ENCODE measurements at regions not wholly inside any gene's neighbourhood (a gene's known extent, or its start where the extent isn't known, plus 50 kb on each side); places are given as distances from the start of the nearest gene placed in this dataset.

- no peak for DNase-seq (ENCODE audit: low read depth)
These were observed 863.7 kb downstream of the GALR1 start for GRCh38 chr18:78113136-78113939.

DNA sequence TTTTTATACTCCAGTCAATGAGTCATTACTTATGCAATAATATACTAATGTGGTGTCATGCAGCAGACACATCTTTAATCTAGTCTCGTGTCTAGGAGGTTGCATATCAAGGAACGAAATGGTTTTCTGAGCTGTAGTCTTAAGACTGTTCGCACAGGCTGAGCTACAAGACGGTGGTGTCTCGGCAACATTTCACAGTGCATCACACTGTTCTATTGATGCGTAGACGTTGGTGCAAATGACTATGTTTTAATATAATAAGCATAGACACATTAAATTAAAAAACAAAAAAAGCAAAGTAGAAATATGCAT lies 864.2 kb downstream of the GALR1 start:
- no peak for DNase-seq (ENCODE audit: low read depth)

DNA sequence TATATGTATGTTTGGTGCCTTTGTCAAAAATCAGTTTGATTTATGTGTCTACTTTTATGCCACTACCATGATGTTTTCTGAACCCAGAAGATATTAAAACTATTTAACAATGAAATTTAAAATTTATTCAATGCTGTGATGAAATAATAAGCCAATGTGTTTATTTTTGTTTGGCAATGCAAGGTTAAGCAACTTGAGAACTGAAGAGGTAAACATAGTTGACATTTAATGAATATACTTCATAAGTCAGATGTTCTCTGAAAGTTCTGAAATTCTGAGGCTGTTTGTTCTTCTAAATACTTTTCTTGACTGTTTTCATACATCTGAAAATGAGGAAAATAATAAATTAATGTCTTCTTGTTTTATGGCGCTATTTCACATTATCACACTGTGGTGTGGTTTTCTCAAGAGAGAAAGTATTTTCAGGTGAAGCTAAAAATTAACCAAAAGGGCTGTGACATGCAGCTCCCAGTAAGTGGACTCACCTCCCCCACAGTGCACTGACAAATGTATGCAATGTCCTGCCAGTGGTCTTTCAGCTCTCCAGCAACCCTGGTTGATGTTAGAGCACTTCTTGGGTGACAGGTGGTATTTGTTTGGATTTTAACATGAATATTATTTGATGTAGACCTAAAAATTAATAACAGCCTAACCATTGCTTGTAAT lies 863.6 kb upstream of the SALL3 start:
- DNase-seq (ENCODE audit: low read depth), result no peak

DNA sequence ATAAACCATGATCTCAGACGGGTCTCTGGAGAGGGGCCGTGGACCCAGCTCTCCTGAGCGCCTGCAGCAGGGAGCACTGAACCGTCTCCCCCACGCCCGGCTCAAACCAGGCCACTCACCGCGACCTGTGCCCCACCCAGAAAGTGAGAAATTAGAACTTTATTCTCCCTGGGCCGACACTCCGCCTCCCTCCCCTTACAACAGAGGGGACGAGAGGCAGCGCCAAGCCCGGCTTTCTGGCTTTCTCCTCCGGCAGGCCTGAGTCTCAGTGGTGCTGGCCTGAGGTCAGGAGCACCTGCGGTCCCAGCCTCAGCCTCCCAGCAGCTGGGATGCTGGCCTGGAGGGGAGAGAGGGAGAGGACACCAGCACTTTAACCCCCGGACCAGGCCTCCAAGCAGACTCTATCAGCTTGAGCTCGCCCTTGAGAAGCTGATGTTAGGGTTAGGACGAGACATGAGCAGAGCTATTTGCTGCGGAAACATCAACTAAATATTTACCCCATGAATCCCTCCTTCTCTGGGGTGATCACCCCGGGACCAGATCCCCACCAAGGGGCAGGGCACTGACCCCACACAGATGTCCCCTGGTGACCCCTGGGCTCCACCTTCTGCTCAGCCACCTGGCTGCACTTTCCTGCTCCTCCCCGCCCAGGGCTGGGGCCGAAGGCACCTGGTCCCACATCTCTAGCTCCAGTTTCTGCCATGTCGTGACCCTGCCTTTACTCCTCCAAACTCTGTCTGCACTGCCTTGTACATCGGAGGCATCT lies 856.3 kb upstream of the SALL3 start:
- DNase-seq (ENCODE audit: low read depth), result no peak

DNA sequence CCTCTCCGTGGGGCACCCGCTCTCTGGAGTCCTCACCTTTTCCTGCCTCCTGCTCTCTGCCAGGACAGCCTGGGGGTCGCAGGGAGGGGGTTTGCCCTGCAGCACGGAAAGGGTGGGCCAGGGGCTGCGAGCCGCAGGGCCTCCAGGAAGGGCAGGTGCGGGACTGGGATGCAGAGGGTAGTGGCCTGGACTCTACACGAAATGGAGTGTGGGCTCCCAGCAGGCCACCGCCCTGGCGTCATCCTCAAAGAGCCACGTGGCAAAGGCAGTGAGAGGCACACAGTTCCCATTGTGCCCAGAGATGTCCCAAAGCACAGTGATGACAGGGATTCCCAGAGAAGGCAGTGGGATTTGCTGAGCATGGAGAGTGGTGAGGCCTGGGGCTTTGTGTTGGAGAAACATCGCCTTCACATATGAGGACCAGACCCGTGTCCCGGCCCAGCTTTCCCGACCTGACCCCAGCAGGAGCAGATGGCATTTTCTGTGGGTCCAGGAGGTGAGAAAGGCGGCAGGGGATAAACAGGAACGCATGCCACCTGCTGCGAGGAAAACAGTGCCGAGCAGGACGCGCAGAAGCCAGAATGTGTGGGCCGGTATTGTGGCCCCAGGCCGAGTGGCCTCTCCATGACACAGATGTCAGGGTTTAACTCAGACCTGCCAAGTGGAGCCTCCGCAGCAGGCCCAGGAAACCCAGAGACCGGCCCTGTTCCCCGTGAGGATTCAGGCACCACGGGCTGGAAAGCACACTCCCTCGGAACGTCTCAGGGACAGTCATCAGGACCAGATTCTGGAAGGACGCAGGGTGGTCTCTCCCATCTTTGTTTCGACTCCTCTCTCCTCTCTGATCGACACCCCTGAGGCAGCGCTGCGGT lies 855.5 kb upstream of the SALL3 start:
- no peak for DNase-seq (ENCODE audit: low read depth)

DNA sequence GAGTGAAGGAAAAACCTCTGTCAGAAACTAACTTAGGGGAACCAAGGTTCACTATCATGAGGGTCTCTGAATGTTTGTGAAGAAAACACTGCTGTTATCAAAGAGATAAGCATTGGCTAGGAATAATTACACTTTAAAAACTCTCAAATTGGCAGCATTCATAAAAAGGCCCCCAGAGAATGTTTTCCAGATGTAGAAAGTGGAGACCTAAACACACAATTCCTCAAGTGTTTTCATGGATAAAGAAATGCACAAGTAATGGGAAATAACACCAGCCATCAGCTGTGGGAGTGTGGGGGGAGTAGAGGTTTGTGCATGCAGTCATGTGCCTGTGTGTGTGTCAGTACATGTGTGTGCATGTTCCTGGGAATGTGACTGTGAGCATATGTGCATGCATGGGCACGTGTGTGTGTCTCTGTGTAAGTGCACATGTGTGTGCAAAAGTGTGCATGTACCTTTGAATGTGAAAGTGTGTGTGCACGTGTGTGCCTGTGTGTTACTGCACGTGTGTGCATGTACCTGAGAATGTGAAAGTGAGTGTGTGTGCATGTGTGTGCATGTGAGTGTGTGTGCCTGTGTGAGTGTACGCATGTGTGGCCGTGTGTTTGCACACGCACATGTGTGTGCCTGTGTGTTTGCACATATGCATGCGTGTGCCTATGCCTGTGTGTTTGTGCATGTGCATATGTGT lies 854.3 kb upstream of the SALL3 start:
- no peak for DNase-seq (ENCODE audit: low read depth)

DNA sequence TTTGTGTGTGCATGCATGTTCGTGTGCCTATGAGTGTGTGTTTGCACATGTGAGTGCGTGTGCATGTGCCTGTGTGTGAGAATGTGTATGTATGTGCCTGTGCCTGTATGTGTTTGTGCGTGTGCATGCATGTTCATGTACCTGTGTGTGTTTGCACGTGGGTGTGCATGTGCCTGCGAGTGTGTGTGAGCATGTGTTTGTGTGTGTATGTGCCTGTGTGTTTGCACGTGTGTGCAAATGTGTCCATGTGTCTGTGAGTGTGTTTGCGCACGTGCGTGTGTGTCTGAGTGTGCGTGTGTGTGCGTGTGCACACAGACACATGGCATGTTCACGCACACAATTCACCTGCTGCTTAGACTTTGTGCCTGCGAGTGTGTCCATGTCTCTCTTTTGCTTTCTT lies 853.5 kb upstream of the SALL3 start:
- no peak for DNase-seq (ENCODE audit: low read depth)

DNA sequence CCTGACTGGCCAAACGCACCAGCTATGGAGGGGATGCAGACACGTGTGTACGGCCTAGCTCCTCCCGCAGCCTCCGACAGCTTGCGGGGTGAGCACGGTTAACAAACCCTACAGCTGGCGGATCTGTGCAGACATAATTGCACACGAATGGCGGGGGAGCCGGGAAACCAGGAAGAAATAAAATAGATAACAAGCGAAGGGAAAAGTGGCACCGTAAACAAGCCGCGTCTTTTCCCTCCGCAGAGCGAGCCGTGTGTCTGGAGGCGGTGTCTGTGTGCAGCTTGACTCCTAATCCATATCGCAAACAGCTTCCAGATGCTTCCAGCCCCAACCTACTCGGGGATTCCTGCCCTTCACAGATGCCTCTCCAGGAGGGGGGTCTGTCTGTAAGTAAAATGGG lies 853.1 kb upstream of the SALL3 start:
- DNase-seq (ENCODE audit: low read depth), result no peak

DNA sequence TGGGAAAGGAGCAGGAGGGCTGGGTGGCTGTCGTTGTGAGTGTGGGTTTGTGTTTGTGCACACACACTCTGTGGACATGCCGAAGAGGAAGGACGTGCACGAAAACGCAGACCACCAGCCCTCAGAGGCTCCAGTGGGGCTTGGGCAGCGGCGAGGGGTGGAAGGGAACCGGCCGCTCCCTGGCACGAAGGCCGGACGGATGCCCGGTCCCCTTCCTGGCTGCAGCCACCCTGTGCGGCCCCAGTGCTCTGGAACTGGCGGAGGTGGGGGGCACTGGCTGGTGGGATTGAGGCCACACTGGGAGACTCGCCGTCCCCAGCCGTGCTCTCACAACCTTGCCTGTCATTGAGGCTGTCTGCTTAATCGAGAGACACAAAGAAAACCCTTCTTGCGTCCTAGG lies 852.6 kb upstream of the SALL3 start:
- no peak for DNase-seq (ENCODE audit: low read depth)

GRCh38 chr18:78128004-78128403 lies 851.6 kb upstream of the SALL3 start:
- DNase-seq (ENCODE audit: low read depth), result no peak

DNA sequence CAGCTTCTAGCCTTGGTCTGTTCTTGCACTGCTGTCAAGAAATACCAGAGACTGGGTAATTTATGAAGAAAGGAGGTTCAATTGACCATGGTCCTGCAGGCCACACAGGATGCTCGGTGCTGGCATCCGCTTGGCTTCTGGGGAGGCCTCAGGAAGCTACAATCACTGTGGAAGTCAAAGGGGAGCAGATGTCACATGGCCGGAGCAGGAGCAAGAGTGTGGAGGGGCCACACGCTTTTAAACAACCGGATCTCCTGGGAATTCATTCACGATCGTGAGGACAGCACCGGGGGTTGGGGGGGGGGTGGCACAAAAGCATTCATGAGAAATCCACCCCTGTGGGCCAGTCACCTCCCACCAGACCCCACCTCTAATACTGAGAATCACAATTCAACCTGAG lies 850.4 kb upstream of the SALL3 start:
- no peak for DNase-seq (ENCODE audit: low read depth)

DNA sequence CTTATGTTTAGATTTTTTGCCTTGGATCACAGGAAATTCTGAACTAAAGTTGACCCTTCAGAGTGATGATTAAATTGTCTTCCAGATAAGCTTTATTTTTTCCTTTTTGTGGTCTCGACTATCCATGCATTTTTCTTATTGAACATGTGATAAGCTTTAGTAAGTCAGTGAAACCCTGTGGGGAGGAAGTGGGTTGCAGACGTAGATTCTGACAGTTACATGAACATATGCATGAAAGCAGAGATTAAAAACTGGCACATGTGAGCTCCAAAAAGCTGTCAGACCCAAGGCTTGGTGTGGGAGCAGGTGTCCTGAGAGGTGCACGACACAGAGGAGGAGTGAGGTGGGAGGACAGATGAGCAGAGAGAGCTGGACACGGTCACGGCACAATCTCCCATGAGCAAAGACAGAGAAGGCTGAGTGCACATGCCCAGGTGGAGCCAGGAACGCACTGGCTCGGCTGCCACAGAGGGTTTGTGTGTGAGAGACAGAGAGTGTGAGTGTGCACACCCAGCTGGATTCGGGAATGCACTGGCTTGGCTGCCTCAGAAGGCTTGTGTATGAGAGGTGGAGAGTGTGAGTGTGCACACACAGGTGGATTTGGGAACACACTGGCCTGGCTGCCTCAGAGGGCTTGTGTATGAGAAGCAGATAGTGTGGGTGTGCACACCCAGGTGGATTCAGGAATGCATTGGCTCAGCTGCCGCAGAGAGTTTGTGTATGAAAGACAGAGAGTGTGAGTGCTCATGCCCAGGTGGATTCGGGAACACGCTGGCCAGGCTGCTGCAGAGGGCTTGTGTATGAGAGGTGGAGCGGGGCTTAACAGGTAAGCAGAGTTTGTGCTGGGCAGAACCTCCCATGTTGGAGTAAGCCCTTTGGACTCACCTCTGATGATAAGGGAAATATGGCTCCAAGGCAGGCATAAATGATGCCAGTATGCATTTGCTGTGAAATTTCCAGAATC lies 849.1 kb upstream of the SALL3 start:
- no peak for DNase-seq (ENCODE audit: low read depth)

DNA sequence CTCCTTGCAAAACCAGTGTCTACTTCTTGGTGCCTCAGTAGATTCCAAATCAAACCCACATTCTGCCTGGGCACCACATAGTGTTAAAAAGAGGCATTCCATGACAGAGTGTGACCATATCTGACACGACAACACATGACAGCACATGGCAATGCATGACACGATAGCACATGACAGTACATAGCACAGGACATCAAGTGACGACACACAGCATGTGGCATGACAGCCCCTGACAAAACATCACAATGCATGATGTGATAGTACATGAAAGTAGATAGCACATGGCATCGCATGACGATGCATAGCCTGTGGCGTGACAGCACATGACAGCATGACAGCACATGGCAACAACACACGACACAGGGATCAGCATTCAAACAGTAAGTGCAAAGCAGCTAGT lies 845.9 kb upstream of the SALL3 start:
- no peak for DNase-seq (ENCODE audit: low read depth)

GRCh38 chr18:78136986-78137385 lies 842.6 kb upstream of the SALL3 start:
- no peak for DNase-seq (ENCODE audit: low read depth)

DNA sequence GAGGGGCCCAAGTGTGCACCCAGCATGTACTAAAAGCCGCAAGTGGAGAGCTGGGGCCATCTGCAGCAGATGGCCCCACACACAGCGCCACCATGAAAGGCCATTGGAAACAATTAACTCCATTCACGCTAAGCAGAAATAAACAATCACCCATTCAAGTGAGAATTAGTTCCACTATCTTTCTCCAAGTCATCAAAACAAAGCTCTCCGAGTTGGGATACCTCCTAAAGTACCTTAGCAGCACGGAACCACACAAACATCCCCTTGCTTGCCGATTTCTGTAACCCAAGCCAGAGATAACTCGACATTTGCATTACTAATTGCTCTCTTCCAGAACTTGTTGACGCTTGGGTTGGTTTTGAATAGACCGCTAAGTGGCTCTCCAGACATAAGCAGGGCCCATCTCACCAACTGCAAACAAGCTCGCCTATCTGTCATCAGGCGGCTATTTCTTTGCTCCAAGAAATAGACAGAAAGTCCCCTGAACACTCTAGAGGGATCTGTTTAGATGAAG lies 840.6 kb upstream of the SALL3 start:
- DNase-seq (ENCODE audit: low read depth), result no peak

- DNase-seq (ENCODE audit: low read depth), result no peak
These were observed 839.3 kb upstream of the SALL3 start for GRCh38 chr18:78140294-78140693.

DNA sequence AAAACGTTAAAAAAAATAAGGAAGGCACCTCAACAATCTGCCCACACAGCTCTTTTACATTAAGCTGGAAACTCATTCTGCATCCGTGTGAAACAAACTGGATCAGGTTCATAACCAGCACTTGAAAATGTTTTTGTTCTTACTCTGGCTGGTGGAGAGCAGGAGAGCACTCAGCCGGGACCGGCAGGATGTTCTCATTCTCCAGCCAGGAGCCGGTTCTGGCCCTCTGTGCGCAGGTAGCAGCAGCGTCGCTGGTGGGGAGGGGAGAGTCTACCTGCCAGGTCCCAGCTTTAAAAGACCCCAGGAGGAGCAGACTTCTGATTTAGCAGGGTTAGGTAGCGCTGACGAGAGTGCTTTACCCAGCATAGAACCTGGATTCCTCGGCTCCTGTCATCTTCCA lies 834.9 kb upstream of the SALL3 start:
- no peak for DNase-seq (ENCODE audit: low read depth)

GRCh38 chr18:78145096-78145495 lies 834.5 kb upstream of the SALL3 start:
- DNase-seq (ENCODE audit: low read depth), result no peak

DNA sequence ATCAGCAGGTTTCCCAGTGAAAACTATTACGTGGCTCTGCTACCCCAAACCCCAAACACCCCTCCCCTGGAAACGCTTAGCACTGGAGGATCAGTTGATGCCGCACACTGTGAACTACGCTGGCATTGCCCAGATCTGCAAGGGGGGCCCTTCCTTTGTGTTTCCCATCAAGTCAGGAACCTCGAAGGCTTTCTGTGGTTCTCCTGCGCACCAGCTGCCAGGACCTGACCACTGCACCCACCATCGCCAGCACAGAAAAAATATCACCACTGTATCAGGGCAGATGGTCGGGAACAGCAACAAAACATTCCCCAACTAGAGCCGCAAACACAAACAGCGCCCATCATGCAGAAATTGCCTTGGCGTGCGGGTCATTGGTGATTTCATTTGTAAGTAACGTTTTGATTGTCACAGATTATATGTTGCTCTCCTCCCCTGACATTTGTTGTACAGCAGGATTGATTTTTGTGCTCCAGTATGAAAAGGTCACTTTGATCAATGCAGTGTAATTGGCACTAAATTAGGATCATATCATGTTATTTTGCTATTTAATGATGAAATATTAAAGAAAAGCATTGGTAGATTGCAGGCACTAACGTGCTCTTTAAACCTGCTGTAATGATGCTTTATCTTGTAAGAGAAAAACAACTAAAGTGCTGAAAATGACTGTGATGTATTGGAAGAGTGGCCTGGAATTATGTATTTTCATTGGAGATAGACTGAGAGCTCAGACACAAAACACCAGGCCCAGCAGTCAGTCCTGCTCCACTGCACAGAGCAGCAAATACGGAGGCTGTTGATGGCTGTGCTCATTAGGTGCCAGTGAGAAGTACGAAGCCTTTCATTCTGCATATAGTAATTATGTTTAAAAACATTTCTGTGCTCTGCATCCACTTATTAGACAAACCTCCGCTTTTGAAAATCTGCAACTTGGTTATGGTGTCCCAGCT lies 833.2 kb upstream of the SALL3 start:
- no peak for DNase-seq (ENCODE audit: low read depth)

Data from M059J (cell line).